B cell (primary cell): ENCODE measurements at regions not wholly inside any gene's neighbourhood (a gene's known extent, or its start where the extent isn't known, plus 50 kb on each side); places are given as distances from the start of the nearest gene placed in this dataset.

Source experiments
- CTCF ChIP-seq: fragments of 200-600 bp; IDR thresholded peaks from one replicate; pipeline ENCODE4 v1.8.0; 2022; ENCODE audit warnings: antibody characterized with exemption, mild to moderate bottlenecking
- EZH2 ChIP-seq: IDR thresholded peaks from 2 replicates; pipeline ENCODE4 v1.6.1; 2012; ENCODE audit warnings: borderline replicate concordance, low read depth, mild to moderate bottlenecking, moderate library complexity, low read length; ENCODE audit not compliant: insufficient read depth, poor library complexity, severe bottlenecking

- TF ChIP-seq CTCF (no peak), EZH2 (no peak)
Measured at GRCh38 chr9:84145780-84146179, 165.2 kb downstream of the RMI1 start.
